ENCODE measurements at regions not wholly inside any gene's neighbourhood (a gene's known extent, or its start where the extent isn't known, plus 50 kb on each side); places are given as distances from the start of the nearest gene placed in this dataset.

DNA sequence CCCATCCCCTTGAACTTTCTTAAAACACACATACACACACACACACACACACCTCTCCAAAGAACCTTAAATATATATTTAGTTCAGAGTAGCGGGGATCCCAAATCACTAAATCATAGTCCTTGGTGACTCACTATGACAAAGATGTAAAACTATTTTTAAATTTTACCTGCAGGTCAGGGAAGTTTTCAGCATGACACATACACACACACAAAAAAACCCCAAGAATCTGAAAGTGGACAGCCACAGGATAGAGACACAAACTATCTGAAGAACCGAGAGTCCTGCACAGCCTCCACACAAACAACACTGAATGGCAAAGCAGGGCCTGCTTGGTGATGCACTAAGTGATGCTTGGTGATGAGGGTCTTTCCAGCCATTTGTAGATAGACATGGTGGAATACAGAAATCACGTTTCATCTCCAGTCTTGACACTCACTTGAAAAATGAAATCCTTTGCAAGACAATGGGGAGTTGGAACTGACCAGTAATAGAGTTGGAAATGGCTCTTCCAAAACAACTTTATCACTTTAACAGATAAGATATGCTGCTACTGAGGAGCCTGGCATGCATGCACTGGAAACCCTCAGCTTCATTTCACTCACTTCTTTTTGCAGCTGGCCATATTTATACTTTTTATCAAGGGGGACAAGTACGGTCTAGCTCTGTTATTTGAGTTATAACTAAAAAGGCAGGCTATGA is 307.3 kb downstream of the RAPGEF2 start:
- TF ChIP-seq, protein P1, sequence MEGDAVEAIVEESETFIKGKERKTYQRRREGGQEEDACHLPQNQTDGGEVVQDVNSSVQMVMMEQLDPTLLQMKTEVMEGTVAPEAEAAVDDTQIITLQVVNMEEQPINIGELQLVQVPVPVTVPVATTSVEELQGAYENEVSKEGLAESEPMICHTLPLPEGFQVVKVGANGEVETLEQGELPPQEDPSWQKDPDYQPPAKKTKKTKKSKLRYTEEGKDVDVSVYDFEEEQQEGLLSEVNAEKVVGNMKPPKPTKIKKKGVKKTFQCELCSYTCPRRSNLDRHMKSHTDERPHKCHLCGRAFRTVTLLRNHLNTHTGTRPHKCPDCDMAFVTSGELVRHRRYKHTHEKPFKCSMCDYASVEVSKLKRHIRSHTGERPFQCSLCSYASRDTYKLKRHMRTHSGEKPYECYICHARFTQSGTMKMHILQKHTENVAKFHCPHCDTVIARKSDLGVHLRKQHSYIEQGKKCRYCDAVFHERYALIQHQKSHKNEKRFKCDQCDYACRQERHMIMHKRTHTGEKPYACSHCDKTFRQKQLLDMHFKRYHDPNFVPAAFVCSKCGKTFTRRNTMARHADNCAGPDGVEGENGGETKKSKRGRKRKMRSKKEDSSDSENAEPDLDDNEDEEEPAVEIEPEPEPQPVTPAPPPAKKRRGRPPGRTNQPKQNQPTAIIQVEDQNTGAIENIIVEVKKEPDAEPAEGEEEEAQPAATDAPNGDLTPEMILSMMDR (IDR thresholded peaks at IDR 0.05; ENCODE audit: low read depth, low read length) = no peak
- no peak overlapping the region for H3K4me3 ChIP-seq (replicated peaks in 1 of 2; ENCODE audit: low read depth in 2 of 2, low read length in 2 of 2)
- DNase-seq (ENCODE audit: low read depth in 2 of 2) = peak in 1 of 2 donors; percentile 48

DNA sequence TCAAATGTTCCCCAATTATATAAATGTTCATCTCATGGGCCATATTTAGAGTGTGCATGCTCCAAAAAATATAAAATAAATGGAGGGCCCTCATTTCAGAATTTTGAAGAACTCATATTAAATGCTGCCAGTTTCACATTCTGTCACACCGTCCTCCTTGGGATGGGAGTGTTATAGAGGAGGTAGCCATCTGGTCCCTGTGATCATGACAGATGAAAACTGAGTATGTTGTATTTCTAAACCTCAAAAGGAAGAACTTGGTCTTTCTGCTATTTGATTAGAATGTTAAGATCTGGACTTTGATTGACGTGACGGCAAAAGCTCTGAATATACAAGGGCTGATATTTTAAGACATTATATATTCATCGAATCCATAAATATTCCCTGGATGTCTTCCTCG is 308.0 kb downstream of the RAPGEF2 start:
- no peak for DNase-seq (ENCODE audit: low read depth in 2 of 2)
- no peak overlapping the region for H3K4me3 ChIP-seq (replicated peaks in 1 of 2; ENCODE audit: low read depth in 2 of 2, low read length in 2 of 2)
- TF ChIP-seq, protein P1 (IDR thresholded peaks at IDR 0.05; ENCODE audit: low read depth, low read length) = no peak

DNA sequence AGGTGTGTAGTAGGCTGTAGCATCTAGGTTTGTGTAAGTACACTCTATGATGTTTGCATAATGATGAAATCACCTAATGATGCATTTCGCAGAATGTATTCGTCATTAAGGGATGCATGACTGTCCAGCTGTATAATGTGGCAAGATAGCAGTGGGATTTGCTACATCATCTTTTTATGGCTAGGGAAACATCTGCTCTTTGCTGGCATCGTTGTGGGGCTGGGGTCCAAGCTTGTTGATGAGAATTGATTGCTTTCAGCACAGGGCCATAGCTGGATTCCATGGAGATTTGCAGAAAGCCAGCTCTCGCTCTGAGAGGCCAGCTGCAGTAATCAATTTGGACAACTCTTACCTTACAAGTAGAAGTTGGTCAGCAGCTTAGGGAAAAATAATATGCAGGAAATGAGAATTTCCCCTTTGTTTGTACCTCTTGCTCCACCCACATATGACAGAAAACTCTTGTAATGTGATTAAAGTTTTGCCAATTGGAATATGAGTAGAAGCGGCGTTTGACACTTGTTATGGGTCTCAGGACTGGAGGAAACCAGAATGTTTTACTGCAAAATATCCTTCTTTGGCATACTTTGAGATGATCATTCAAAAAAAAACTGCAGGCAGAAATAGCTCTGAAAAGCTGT is 310.5 kb downstream of the RAPGEF2 start:
- no peak overlapping the region for H3K4me3 ChIP-seq (replicated peaks in 1 of 2; ENCODE audit: low read depth in 2 of 2, low read length in 2 of 2)
- TF ChIP-seq, protein P1 (IDR thresholded peaks at IDR 0.05; ENCODE audit: low read depth, low read length) = no peak
- peak in 1 of 2 donors; percentile 50 for DNase-seq (ENCODE audit: low read depth in 2 of 2)

DNA sequence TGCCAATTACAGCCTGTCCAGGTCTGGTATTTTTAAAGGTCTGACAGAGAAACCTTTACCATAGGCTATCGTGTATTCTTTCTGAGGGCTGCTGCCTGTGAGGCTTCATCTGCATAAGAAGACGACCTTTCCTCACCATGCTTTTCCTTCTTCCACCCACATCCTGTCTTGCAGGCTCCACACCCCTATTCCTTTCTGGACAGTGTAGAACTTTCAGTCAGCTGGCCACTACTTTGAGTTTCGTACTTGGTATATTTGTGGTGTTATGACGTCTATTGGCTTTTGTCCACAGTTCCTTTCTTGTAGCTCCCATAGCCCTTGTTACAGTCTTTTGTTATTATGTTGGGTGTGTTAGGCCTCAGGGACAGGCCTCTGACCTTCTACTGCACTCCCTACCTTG is 311.4 kb downstream of the RAPGEF2 start:
- DNase-seq (ENCODE audit: low read depth in 2 of 2) = no peak
- TF ChIP-seq, protein P1 (IDR thresholded peaks at IDR 0.05; ENCODE audit: low read depth, low read length) = no peak
- no peak overlapping the region for H3K4me3 ChIP-seq (replicated peaks in 1 of 2; ENCODE audit: low read depth in 2 of 2, low read length in 2 of 2)

DNA sequence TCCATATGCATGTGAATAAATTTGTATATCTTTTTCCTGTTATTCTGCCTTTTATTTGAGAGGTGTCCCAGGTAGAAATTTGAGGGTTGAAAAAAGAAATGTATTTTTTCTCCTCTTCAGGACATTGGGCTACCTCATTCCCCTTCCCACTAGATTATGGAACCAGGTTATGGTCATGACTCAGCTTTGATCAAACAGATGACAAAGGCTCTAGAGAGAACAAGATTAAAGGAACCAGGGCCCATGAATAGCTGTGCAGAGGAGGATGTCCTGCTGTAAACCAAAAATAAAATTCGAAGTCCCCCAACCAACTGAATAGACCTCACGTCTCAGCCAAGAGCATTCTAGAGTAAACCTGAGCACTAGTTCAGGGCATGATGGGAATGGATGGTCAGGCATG is 313.2 kb downstream of the RAPGEF2 start:
- no peak overlapping the region for H3K4me3 ChIP-seq (replicated peaks in 1 of 2; ENCODE audit: low read depth in 2 of 2, low read length in 2 of 2)
- TF ChIP-seq, protein P1 (IDR thresholded peaks at IDR 0.05; ENCODE audit: low read depth, low read length) = no peak
- no peak for DNase-seq (ENCODE audit: low read depth in 2 of 2)

DNA sequence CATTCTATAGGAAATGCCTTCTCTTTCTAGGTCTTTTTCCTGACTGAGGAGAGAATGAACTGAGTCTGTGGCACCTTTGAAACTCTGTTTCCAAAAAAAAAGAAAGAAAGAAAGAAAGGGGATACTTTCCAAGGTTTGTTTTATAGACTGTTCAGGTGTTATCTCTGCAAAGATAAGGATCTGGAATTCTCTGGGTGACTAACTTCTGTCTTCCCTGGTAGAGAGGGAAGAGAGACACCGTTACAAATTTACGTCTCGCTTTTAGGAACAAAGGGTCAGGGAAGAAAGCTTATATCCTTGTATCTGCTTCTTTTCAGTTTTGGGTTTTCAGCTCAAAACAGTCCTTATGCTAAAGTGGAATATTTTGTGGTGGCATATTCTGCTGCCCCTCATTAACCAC is 314.1 kb downstream of the RAPGEF2 start:
- DNase-seq (ENCODE audit: low read depth in 2 of 2) = no peak
- TF ChIP-seq, protein P1 (IDR thresholded peaks at IDR 0.05; ENCODE audit: low read depth, low read length) = no peak
- H3K4me3 ChIP-seq (replicated peaks in 1 of 2; ENCODE audit: low read depth in 2 of 2, low read length in 2 of 2) = no peak overlapping the region
